ENCODE measurements at regions not wholly inside any gene's neighbourhood (a gene's known extent, or its start where the extent isn't known, plus 50 kb on each side); places are given as distances from the start of the nearest gene placed in this dataset.

DNA sequence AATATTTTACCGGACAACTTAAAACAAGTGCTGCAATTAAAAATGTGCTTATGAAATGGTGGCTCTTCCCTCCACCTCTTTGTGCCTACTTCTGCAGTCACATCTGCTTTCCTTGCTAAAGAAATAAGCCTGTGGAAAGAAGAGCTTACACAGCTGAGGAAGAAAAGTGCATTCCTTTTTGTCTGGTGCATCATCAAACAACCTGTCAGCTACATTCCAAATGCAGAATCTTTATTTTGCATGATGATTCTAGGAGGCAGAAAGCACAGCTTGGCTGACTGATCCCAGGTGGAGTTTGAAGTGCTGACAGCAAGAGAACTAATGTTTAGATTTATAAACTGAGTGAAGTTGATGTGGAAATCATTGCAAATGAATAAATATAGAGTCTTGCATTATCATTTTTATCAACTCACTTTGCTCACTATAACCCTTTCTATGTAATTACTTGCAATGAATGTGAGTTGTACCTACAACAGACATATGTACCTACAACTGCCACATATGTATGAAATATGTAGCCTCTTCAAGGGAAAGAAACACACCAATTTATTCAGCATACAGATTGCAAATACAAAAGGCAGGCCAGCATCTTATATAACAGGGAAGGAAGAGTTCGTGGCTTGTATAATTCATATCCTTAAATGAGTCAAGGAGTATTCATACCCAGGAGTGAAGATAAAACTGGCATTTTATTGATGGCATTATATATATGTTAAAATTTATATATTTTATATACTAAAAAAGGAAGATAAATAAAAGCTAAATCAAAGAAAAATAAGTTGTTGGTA lies 223.4 kb upstream of the MCHR2 start:
- Histone ChIP-seq H3K9ac (ENCODE audit: low read length) (no peak overlapping the region), H2AFZ (ENCODE audit: low read length) (no peak overlapping the region), H3K9me3 (ENCODE audit: low read length) (no peaks in the 10 kb centered on the region), H3K4me3 (ENCODE audit: low read length) (no peak overlapping the region), H3K36me3 (ENCODE audit: insufficient read depth, low read length) (no peaks in the 10 kb centered on the region), H3K27ac (ENCODE audit: low read length) (no peak overlapping the region), H3K27me3 (ENCODE audit: low read length) (no peaks in the 10 kb centered on the region), H3K4me2 (ENCODE audit: low read depth, low read length, poor library complexity, severe bottlenecking) (no peak overlapping the region), H4K20me1 (ENCODE audit: insufficient read depth, low read depth, low read length) (no peaks in the 10 kb centered on the region), H3K4me1 (ENCODE audit: low read length) (no peaks in the 10 kb centered on the region), H3K9me2 (replicated peaks; ENCODE audit: insufficient read depth, low read length) (no peaks in the 10 kb centered on the region), H3K79me2 (ENCODE audit: low read length) (no peaks in the 10 kb centered on the region)
- no peak for DNase-seq

DNA sequence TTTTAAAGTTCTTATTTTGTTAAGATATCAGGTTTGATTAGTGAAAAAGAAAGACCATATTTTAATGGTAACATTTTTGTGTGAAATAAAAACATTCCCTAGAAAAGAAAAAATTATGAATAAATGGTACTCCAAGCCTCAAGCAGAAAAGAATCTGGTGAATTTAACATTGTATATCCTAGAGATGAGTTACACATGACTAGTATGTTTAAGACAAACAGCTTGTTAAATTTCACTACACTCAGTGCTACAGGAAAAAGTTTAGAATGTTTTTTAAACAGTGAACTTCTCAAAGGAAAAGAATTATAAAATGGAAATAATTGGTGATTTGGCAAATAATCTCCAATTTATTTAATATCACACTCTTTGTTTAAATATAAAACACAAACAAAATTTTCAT lies 222.7 kb upstream of the MCHR2 start:
- Histone ChIP-seq H3K4me3 (ENCODE audit: low read length) (no peak overlapping the region), H3K4me1 (ENCODE audit: low read length) (no peaks in the 10 kb centered on the region), H3K27ac (ENCODE audit: low read length) (no peak overlapping the region), H3K9me3 (ENCODE audit: low read length) (no peaks in the 10 kb centered on the region), H3K36me3 (ENCODE audit: insufficient read depth, low read length) (no peaks in the 10 kb centered on the region), H3K9me2 (replicated peaks; ENCODE audit: insufficient read depth, low read length) (no peaks in the 10 kb centered on the region), H3K9ac (ENCODE audit: low read length) (no peak overlapping the region), H3K79me2 (ENCODE audit: low read length) (no peaks in the 10 kb centered on the region), H2AFZ (ENCODE audit: low read length) (no peak overlapping the region), H3K27me3 (ENCODE audit: low read length) (no peaks in the 10 kb centered on the region), H4K20me1 (ENCODE audit: insufficient read depth, low read depth, low read length) (no peaks in the 10 kb centered on the region), H3K4me2 (ENCODE audit: low read depth, low read length, poor library complexity, severe bottlenecking) (no peak overlapping the region)
- DNase-seq = no peak

GRCh38 chr6:100212131-100212530 lies 218.1 kb upstream of the MCHR2 start:
- Histone ChIP-seq H4K20me1 (ENCODE audit: insufficient read depth, low read depth, low read length) (no peaks in the 10 kb centered on the region), H3K9me3 (ENCODE audit: low read length) (no peaks in the 10 kb centered on the region), H3K4me1 (ENCODE audit: low read length) (no peaks in the 10 kb centered on the region), H2AFZ (ENCODE audit: low read length) (no peak overlapping the region), H3K36me3 (ENCODE audit: insufficient read depth, low read length) (no peaks in the 10 kb centered on the region), H3K4me2 (ENCODE audit: low read depth, low read length, poor library complexity, severe bottlenecking) (no peak overlapping the region), H3K9me2 (replicated peaks; ENCODE audit: insufficient read depth, low read length) (no peaks in the 10 kb centered on the region), H3K79me2 (ENCODE audit: low read length) (no peaks in the 10 kb centered on the region), H3K4me3 (ENCODE audit: low read length) (no peak overlapping the region), H3K27ac (ENCODE audit: low read length) (no peak overlapping the region), H3K9ac (ENCODE audit: low read length) (no peak overlapping the region), H3K27me3 (ENCODE audit: low read length) (no peaks in the 10 kb centered on the region)
- DNase-seq = no peak

DNA sequence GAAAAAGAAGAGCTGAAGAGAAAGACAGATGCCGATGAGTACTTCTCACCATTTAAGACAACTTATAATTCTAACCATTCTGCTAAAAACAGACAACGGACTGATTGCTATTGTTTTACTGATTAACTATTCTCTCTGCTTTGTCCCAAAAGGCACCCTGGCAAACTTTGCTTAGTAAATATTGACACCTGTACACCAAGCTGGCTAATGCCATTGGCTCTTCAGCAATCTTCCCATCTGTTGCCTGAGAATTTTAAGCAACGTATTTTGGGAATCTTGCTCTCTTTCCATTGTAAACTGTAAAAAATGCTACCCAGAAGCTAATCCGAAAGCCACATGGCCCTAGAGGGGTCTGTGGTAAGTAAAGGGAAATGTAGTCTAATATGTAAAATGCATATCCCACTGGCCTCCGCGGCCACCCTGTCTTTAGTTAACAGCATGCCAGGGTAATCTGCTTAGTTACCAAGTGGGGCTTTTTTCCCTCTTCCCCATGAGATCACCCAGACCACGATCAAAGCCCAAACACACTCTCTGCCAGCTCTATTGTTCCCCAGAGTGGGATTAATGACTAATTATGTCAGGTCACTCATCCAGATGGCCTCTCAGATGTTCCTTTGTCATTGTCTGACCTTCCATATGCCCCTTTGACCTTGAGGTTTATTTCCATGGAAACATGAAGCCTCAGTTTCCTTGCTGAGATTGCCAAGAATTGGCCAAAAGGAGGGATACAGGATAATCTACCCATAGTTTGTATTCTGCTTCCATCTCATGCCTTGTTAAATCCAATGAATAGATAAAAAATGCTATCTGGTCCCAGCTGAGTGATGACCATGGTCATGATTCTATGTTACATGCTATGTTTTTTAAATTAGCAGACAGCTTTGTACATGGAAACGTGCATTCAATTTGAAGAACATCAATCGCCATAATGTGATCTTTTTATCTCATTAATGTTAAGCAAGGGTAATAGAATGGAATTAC lies 216.4 kb upstream of the MCHR2 start:
- Histone ChIP-seq H3K79me2 (ENCODE audit: low read length) (no peaks in the 10 kb centered on the region), H3K9me2 (replicated peaks; ENCODE audit: insufficient read depth, low read length) (no peaks in the 10 kb centered on the region), H3K27ac (ENCODE audit: low read length) (no peak overlapping the region), H3K9ac (ENCODE audit: low read length) (no peak overlapping the region), H3K4me3 (ENCODE audit: low read length) (no peak overlapping the region), H3K4me2 (ENCODE audit: low read depth, low read length, poor library complexity, severe bottlenecking) (no peak overlapping the region), H3K9me3 (ENCODE audit: low read length) (no peaks in the 10 kb centered on the region), H2AFZ (ENCODE audit: low read length) (no peak overlapping the region), H3K4me1 (ENCODE audit: low read length) (no peaks in the 10 kb centered on the region), H4K20me1 (ENCODE audit: insufficient read depth, low read depth, low read length) (no peaks in the 10 kb centered on the region), H3K27me3 (ENCODE audit: low read length) (no peaks in the 10 kb centered on the region), H3K36me3 (ENCODE audit: insufficient read depth, low read length) (no peaks in the 10 kb centered on the region)
- no peak for DNase-seq

DNA sequence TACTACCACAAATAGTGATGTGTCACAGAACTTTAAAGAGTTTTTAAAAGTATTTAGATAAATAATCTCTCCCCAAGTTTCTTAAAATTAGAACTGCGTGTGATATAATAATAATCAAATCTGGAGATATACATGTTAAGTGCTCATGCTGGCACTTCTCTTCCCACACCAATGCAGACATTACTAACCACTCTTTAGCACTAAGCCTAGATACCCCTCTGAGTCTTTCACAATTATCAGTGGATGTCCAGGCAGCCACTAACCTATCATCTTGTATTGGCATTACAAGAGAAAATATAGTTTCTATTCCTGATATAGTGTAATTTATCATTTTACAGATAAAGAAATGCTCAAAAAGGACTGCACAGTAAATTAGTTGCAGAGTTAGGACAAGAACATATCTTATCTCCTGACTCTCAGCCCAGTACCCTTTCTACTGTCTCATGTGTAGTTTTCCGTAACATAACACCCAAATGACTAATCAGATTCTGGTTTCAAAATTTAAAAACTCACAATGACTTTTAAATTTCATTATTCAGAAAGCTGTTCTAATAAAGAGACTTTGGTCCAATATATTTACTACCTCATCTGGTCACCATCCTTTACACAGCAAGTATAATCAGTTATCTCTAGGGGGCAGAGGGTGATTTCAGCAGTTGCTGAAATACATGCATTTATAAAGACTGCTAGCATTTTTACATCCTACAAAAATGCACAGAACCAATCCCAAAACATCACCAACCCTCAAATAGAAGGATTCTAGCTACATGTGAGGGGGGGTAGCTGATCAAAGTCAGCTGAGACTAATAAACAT lies 215.5 kb upstream of the MCHR2 start:
- Histone ChIP-seq H3K27ac (ENCODE audit: low read length) (no peak overlapping the region), H3K79me2 (ENCODE audit: low read length) (no peaks in the 10 kb centered on the region), H3K9ac (ENCODE audit: low read length) (no peak overlapping the region), H3K9me3 (ENCODE audit: low read length) (no peaks in the 10 kb centered on the region), H3K27me3 (ENCODE audit: low read length) (no peaks in the 10 kb centered on the region), H4K20me1 (ENCODE audit: insufficient read depth, low read depth, low read length) (no peaks in the 10 kb centered on the region), H3K4me3 (ENCODE audit: low read length) (no peak overlapping the region), H3K4me1 (ENCODE audit: low read length) (no peaks in the 10 kb centered on the region), H3K9me2 (replicated peaks; ENCODE audit: insufficient read depth, low read length) (no peaks in the 10 kb centered on the region), H2AFZ (ENCODE audit: low read length) (no peak overlapping the region), H3K4me2 (ENCODE audit: low read depth, low read length, poor library complexity, severe bottlenecking) (no peak overlapping the region), H3K36me3 (ENCODE audit: insufficient read depth, low read length) (no peaks in the 10 kb centered on the region)
- DNase-seq = no peak

GRCh38 chr6:100203400-100203799 lies 209.4 kb upstream of the MCHR2 start:
- no peaks in the 10 kb centered on the region for H3K9me2 ChIP-seq (replicated peaks; ENCODE audit: insufficient read depth, low read length)
- H2AFZ ChIP-seq (ENCODE audit: low read length) = no peak overlapping the region
- no peaks in the 10 kb centered on the region for H4K20me1 ChIP-seq (ENCODE audit: insufficient read depth, low read depth, low read length)
- H3K27ac ChIP-seq (ENCODE audit: low read length) = no peak overlapping the region
- no peaks in the 10 kb centered on the region for H3K36me3 ChIP-seq (ENCODE audit: insufficient read depth, low read length)
- H3K9ac ChIP-seq (ENCODE audit: low read length) = no peak overlapping the region
- H3K4me3 ChIP-seq (ENCODE audit: low read length) = no peak overlapping the region
- no peaks in the 10 kb centered on the region for H3K79me2 ChIP-seq (ENCODE audit: low read length)
- no peaks in the 10 kb centered on the region for H3K4me1 ChIP-seq (ENCODE audit: low read length)
- DNase-seq = no peak
- no peak overlapping the region for H3K4me2 ChIP-seq (ENCODE audit: low read depth, low read length, poor library complexity, severe bottlenecking)
- no peaks in the 10 kb centered on the region for H3K9me3 ChIP-seq (ENCODE audit: low read length)
- no peaks in the 10 kb centered on the region for H3K27me3 ChIP-seq (ENCODE audit: low read length)

- no peak overlapping the region for H2AFZ ChIP-seq (ENCODE audit: low read length)
- H3K4me2 ChIP-seq (ENCODE audit: low read depth, low read length, poor library complexity, severe bottlenecking) = no peak overlapping the region
- H3K79me2 ChIP-seq (ENCODE audit: low read length) = no peaks in the 10 kb centered on the region
Measured at GRCh38 chr6:100202417-100203194, 208.6 kb upstream of the MCHR2 start.

More at GRCh38 chr6:100202417-100203194, 208.6 kb upstream of the MCHR2 start:
- H3K27ac ChIP-seq (ENCODE audit: low read length) = no peak overlapping the region
- no peaks in the 10 kb centered on the region for H3K36me3 ChIP-seq (ENCODE audit: insufficient read depth, low read length)
- no peaks in the 10 kb centered on the region for H3K27me3 ChIP-seq (ENCODE audit: low read length)
- no peak overlapping the region for H3K4me3 ChIP-seq (ENCODE audit: low read length)
- H3K9me3 ChIP-seq (ENCODE audit: low read length) = no peaks in the 10 kb centered on the region
- H3K9me2 ChIP-seq (replicated peaks; ENCODE audit: insufficient read depth, low read length) = no peaks in the 10 kb centered on the region
- DNase-seq = no peak
- no peaks in the 10 kb centered on the region for H3K4me1 ChIP-seq (ENCODE audit: low read length)
- no peaks in the 10 kb centered on the region for H4K20me1 ChIP-seq (ENCODE audit: insufficient read depth, low read depth, low read length)
- no peak overlapping the region for H3K9ac ChIP-seq (ENCODE audit: low read length)

Data from Karpas-422 (cell line).